ENCODE measurements at regions not wholly inside any gene's neighbourhood (a gene's known extent, or its start where the extent isn't known, plus 50 kb on each side); places are given as distances from the start of the nearest gene placed in this dataset.

- intact Hi-C loops (cut with micrococcal nuclease) = no loop called here
- POLR2A ChIA-PET = no interaction called here
- Mint-ChIP-seq H3K27ac (no peak overlapping the region), H3K4me3 (no peak overlapping the region), H3K36me3 (peaks cover 0 to 5% (median 0%) of the 10 kb centered on the region in 5 donors), H3K27me3 (no peaks in the 10 kb centered on the region), H3K9me3 (peaks cover 3 to 25% (median 15%) of the 10 kb centered on the region in 11 donors), H3K4me1 (no peaks in the 10 kb centered on the region)
- Histone ChIP-seq H3K27me3 (ENCODE audit: control insufficient read depth in 2 of 2, insufficient read depth in 2 of 2, low read length in 2 of 2) (no peaks in the 10 kb centered on the region), H3K4me3 (ENCODE audit: low read length) (no peak overlapping the region), H3K36me3 (ENCODE audit: control insufficient read depth in 2 of 3, insufficient read depth in 3 of 3, low read length in 3 of 3) (no peaks in the 10 kb centered on the region), H3K27ac (ENCODE audit: low read depth, low read length) (no peak overlapping the region), H3K9me3 (ENCODE audit: control insufficient read depth in 2 of 3, low read length in 3 of 3) (no peaks in the 10 kb centered on the region), H3K4me1 (ENCODE audit: control insufficient read depth in 2 of 2, insufficient read depth in 2 of 2, low read length in 2 of 2) (no peaks in the 10 kb centered on the region)
- no peak for ATAC-seq
- DNase-seq = no peak
- CTCF ChIA-PET = no interaction called here
Observed at GRCh38 chr6:114564302-114564933, 221.6 kb upstream of the HS3ST5 start.

GRCh38 chr6:114559419-114559818 is 216.6 kb upstream of the HS3ST5 start:
- DNase-seq (no peak), ATAC-seq (no peak)
- CTCF ChIA-PET = no interaction called here
- Mint-ChIP-seq H3K9me3 (peaks cover 0 to 20% (median 6%) of the 10 kb centered on the region in 11 donors), H3K27me3 (no peaks in the 10 kb centered on the region), H3K4me1 (no peaks in the 10 kb centered on the region), H3K4me3 (no peak overlapping the region), H3K36me3 (no peaks in the 10 kb centered on the region), H3K27ac (no peak overlapping the region)
- intact Hi-C loops (cut with micrococcal nuclease) = no loop called here
- Histone ChIP-seq H3K27ac (ENCODE audit: low read depth, low read length) (no peak overlapping the region), H3K27me3 (ENCODE audit: control insufficient read depth in 2 of 2, insufficient read depth in 2 of 2, low read length in 2 of 2) (no peaks in the 10 kb centered on the region), H3K4me3 (ENCODE audit: low read length) (no peak overlapping the region), H3K36me3 (ENCODE audit: control insufficient read depth in 2 of 3, insufficient read depth in 3 of 3, low read length in 3 of 3) (no peaks in the 10 kb centered on the region), H3K4me1 (ENCODE audit: control insufficient read depth in 2 of 2, insufficient read depth in 2 of 2, low read length in 2 of 2) (no peaks in the 10 kb centered on the region), H3K9me3 (ENCODE audit: control insufficient read depth in 2 of 3, low read length in 3 of 3) (no peaks in the 10 kb centered on the region)
- POLR2A ChIA-PET = no interaction called here

GRCh38 chr6:114558153-114558552 is 215.3 kb upstream of the HS3ST5 start:
- no peak overlapping the region for H3K4me3 ChIP-seq (ENCODE audit: low read length)
- H3K36me3 Mint-ChIP-seq = no peaks in the 10 kb centered on the region
- no peaks in the 10 kb centered on the region for H3K27me3 ChIP-seq (ENCODE audit: control insufficient read depth in 2 of 2, insufficient read depth in 2 of 2, low read length in 2 of 2)
- no peaks in the 10 kb centered on the region for H3K9me3 ChIP-seq (ENCODE audit: control insufficient read depth in 2 of 3, low read length in 3 of 3)
- no peak overlapping the region for H3K27ac ChIP-seq (ENCODE audit: low read depth, low read length)
- H3K27ac Mint-ChIP-seq = no peak overlapping the region
- H3K9me3 Mint-ChIP-seq = peaks cover 2 to 14% (median 6%) of the 10 kb centered on the region in 11 donors
- H3K36me3 ChIP-seq (ENCODE audit: control insufficient read depth in 2 of 3, insufficient read depth in 3 of 3, low read length in 3 of 3) = no peaks in the 10 kb centered on the region
- H3K4me1 Mint-ChIP-seq = no peaks in the 10 kb centered on the region
- POLR2A ChIA-PET = no interaction called here
- CTCF ChIA-PET = no interaction called here
- DNase-seq = no peak
- no peak overlapping the region for H3K4me3 Mint-ChIP-seq
- intact Hi-C loops (cut with micrococcal nuclease) = no loop called here
- H3K4me1 ChIP-seq (ENCODE audit: control insufficient read depth in 2 of 2, insufficient read depth in 2 of 2, low read length in 2 of 2) = no peaks in the 10 kb centered on the region
- H3K27me3 Mint-ChIP-seq = no peaks in the 10 kb centered on the region
- no peak for ATAC-seq

- Mint-ChIP-seq H3K9me3 (peaks cover 4 to 16% (median 8%) of the 10 kb centered on the region in 11 donors), H3K27me3 (no peaks in the 10 kb centered on the region), H3K4me3 (no peak overlapping the region), H3K36me3 (no peaks in the 10 kb centered on the region), H3K4me1 (no peaks in the 10 kb centered on the region), H3K27ac (no peak overlapping the region)
- H3K4me3 ChIP-seq (ENCODE audit: low read length) = no peak overlapping the region
- ATAC-seq (no peak), DNase-seq (no peak)
- ChIA-PET POLR2A (no interaction called here), CTCF (no interaction called here)
- no peaks in the 10 kb centered on the region for H3K9me3 ChIP-seq (ENCODE audit: control insufficient read depth in 2 of 3, low read length in 3 of 3)
- H3K27ac ChIP-seq (ENCODE audit: low read depth, low read length) = no peak overlapping the region
- no peaks in the 10 kb centered on the region for H3K36me3 ChIP-seq (ENCODE audit: control insufficient read depth in 2 of 3, insufficient read depth in 3 of 3, low read length in 3 of 3)
- intact Hi-C loops (cut with micrococcal nuclease) = no loop called here
- H3K27me3 ChIP-seq (ENCODE audit: control insufficient read depth in 2 of 2, insufficient read depth in 2 of 2, low read length in 2 of 2) = no peaks in the 10 kb centered on the region
- no peaks in the 10 kb centered on the region for H3K4me1 ChIP-seq (ENCODE audit: control insufficient read depth in 2 of 2, insufficient read depth in 2 of 2, low read length in 2 of 2)
Observed at GRCh38 chr6:114556846-114557488, 214.1 kb upstream of the HS3ST5 start.

- intact Hi-C loops (cut with micrococcal nuclease) = no loop called here
- DNase-seq (no peak), ATAC-seq (no peak)
- no peaks in the 10 kb centered on the region for H3K36me3 Mint-ChIP-seq
- H3K36me3 ChIP-seq (ENCODE audit: control insufficient read depth in 2 of 3, insufficient read depth in 3 of 3, low read length in 3 of 3) = no peaks in the 10 kb centered on the region
- no peaks in the 10 kb centered on the region for H3K27me3 Mint-ChIP-seq
- ChIA-PET POLR2A (no interaction called here), CTCF (no interaction called here)
- no peak overlapping the region for H3K27ac Mint-ChIP-seq
- no peak overlapping the region for H3K27ac ChIP-seq (ENCODE audit: low read depth, low read length)
- H3K4me3 Mint-ChIP-seq = no peak overlapping the region
- H3K4me3 ChIP-seq (ENCODE audit: low read length) = no peak overlapping the region
- peaks cover 2 to 31% (median 6%) of the 10 kb centered on the region in 11 donors for H3K9me3 Mint-ChIP-seq
- no peaks in the 10 kb centered on the region for H3K9me3 ChIP-seq (ENCODE audit: control insufficient read depth in 2 of 3, low read length in 3 of 3)
- H3K4me1 Mint-ChIP-seq = no peaks in the 10 kb centered on the region
- no peaks in the 10 kb centered on the region for H3K4me1 ChIP-seq (ENCODE audit: control insufficient read depth in 2 of 2, insufficient read depth in 2 of 2, low read length in 2 of 2)
- no peaks in the 10 kb centered on the region for H3K27me3 ChIP-seq (ENCODE audit: control insufficient read depth in 2 of 2, insufficient read depth in 2 of 2, low read length in 2 of 2)
Observed at GRCh38 chr6:114550316-114550715, 207.5 kb upstream of the HS3ST5 start.

GRCh38 chr6:114543696-114544095 is 200.9 kb upstream of the HS3ST5 start:
- H3K4me1 Mint-ChIP-seq = no peaks in the 10 kb centered on the region
- ChIA-PET CTCF (no interaction called here), POLR2A (no interaction called here)
- H3K9me3 Mint-ChIP-seq = peaks cover 0 to 13% (median 3%) of the 10 kb centered on the region in 11 donors
- H3K27me3 Mint-ChIP-seq = no peaks in the 10 kb centered on the region
- Histone ChIP-seq H3K9me3 (ENCODE audit: control insufficient read depth in 2 of 3, low read length in 3 of 3) (no peaks in the 10 kb centered on the region), H3K27ac (ENCODE audit: low read depth, low read length) (no peak overlapping the region), H3K36me3 (ENCODE audit: control insufficient read depth in 2 of 3, insufficient read depth in 3 of 3, low read length in 3 of 3) (no peaks in the 10 kb centered on the region), H3K27me3 (ENCODE audit: control insufficient read depth in 2 of 2, insufficient read depth in 2 of 2, low read length in 2 of 2) (no peaks in the 10 kb centered on the region), H3K4me3 (ENCODE audit: low read length) (no peak overlapping the region), H3K4me1 (ENCODE audit: control insufficient read depth in 2 of 2, insufficient read depth in 2 of 2, low read length in 2 of 2) (no peaks in the 10 kb centered on the region)
- ATAC-seq (no peak), DNase-seq (no peak)
- intact Hi-C loops (cut with micrococcal nuclease) = no loop called here
- H3K4me3 Mint-ChIP-seq = no peak overlapping the region
- H3K36me3 Mint-ChIP-seq = no peaks in the 10 kb centered on the region
- no peak overlapping the region for H3K27ac Mint-ChIP-seq

GRCh38 chr6:114541794-114542193 is 199.0 kb upstream of the HS3ST5 start:
- Histone ChIP-seq H3K27me3 (ENCODE audit: control insufficient read depth in 2 of 2, insufficient read depth in 2 of 2, low read length in 2 of 2) (no peaks in the 10 kb centered on the region), H3K4me3 (ENCODE audit: low read length) (no peak overlapping the region), H3K36me3 (ENCODE audit: control insufficient read depth in 2 of 3, insufficient read depth in 3 of 3, low read length in 3 of 3) (no peaks in the 10 kb centered on the region), H3K9me3 (ENCODE audit: control insufficient read depth in 2 of 3, low read length in 3 of 3) (no peaks in the 10 kb centered on the region), H3K4me1 (ENCODE audit: control insufficient read depth in 2 of 2, insufficient read depth in 2 of 2, low read length in 2 of 2) (no peaks in the 10 kb centered on the region), H3K27ac (ENCODE audit: low read depth, low read length) (no peak overlapping the region)
- ChIA-PET CTCF (no interaction called here), POLR2A (no interaction called here)
- Mint-ChIP-seq H3K27me3 (no peaks in the 10 kb centered on the region), H3K36me3 (no peaks in the 10 kb centered on the region), H3K4me1 (no peaks in the 10 kb centered on the region), H3K27ac (no peak overlapping the region), H3K4me3 (no peak overlapping the region), H3K9me3 (peaks cover 0 to 14% (median 5%) of the 10 kb centered on the region in 11 donors)
- no peak for ATAC-seq
- no peak for DNase-seq
- intact Hi-C loops (cut with micrococcal nuclease) = no loop called here

Data from naive thymus-derived CD4-positive, alpha-beta T cell (primary cell).